GM13976 (cell line): ENCODE measurements at regions not wholly inside any gene's neighbourhood (a gene's known extent, or its start where the extent isn't known, plus 50 kb on each side); places are given as distances from the start of the nearest gene placed in this dataset.

Source experiments
- DNase-seq: peaks from one replicate; pipeline ENCODE4 v3.0.0; 2012; ENCODE audit warnings: low spot score
- CTCF ChIP-seq: IDR thresholded peaks from 2 replicates; pipeline ENCODE4 v1.5.1; 2012; ENCODE audit warnings: borderline replicate concordance, mild to moderate bottlenecking; ENCODE audit not compliant: insufficient read depth; ENCODE audit errors: extremely low read depth, missing control alignments, control extremely low read depth
- in situ Hi-C: fragments of 300-500 bp; cut with MboI; formaldehyde crosslinking; loops from one replicate; pipeline ENCODE4 v1.12.0; 2022; ENCODE audit warnings: low sequenced_read_pairs, mixed read lengths, inconsistent platforms; ENCODE audit not compliant: unreplicated experiment

DNA sequence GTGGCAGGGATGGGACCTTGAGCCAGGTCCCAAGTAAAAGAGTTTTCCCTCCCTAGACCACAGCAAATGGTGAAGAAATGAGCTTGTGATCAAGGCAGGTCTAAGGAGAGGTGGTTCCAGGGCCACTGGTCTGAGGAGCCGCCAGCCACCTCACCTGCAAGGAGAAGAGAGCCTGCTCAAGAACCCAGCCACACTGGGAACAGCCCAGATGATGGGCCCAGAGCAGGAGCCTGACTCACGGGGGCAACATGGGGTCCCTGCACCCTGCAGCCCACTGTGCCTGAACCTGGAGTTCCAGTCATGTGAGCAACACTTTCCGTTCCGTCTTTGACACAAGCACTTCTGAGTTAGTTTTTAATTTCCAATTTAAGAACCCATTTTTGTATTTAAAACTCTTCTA, 204.5 kb upstream of the CDH4 start:
- no peak for DNase-seq
- in situ Hi-C loops = no loop called here

GRCh38 chr20:61048302-61048701, 203.8 kb upstream of the CDH4 start:
- DNase-seq = no peak
- TF ChIP-seq CTCF = no peak
- in situ Hi-C loops = no loop called here

More for the DNA sequence above, 204.5 kb upstream of the CDH4 start:
- no peak for TF ChIP-seq CTCF

GRCh38 chr20:61049684-61050083, 202.4 kb upstream of the CDH4 start:
- in situ Hi-C loops = no loop called here
- no peak for TF ChIP-seq CTCF

DNA sequence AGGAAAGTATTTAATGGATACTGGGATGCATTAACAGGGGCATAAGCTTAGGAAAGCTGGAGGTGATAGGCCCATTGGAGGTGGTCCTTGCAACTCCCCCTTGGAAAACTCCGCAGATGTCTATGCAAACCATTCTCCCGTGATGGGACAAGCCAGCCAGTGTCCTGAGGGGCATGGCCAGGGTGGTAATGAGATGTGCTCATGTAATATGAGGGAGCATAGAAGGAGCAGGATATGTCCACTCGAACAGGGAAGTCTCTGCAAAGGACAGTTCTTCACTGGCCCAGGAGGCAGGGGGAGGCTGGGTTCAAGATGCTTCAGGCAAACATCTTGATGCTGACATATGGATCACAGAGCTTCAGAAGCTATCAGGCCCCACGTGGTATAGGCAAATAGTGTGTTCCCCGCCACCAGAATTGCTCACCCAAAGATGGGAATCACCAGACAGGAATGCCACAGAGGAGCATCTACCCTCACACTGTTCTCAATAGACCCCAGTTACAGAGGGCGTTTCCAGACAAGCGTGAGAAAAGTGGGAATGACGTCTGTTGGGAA, 201.6 kb upstream of the CDH4 start:
- DNase-seq = no peak
- in situ Hi-C loops = no loop called here
- TF ChIP-seq CTCF = no peak

More at GRCh38 chr20:61049684-61050083, 202.4 kb upstream of the CDH4 start:
- DNase-seq = no peak

DNA sequence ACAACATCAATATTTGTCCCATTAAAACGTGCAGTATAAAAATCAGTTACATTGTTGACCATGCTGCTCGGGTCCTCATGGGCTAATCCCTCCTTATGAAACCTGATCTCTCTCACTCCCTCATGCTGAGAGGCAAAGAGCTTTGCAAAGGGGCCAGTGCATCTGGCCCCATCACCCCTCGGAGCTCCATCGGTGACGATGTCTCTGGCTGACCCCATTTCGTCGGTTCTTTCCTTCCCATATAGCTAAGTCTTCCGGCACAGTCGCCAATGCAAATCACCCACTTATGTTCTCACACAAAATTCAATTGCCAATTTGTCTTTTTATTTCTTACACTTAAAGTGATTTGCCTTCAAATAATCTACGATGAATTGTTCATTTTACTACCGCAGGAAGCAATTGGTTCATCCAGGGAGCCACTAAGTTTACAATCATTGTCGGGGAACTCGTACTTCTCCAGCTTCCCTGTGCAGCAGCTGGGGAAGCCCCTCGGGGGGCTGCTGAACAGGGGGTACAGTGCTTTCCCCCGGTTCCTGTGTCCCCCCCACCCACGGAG, 199.8 kb upstream of the CDH4 start:
- in situ Hi-C loops = no loop called here
- DNase-seq = no peak
- no peak for TF ChIP-seq CTCF

- no peak for DNase-seq
- TF ChIP-seq CTCF = no peak
- in situ Hi-C loops = no loop called here
Observed at GRCh38 chr20:61052776-61053442, 199.2 kb upstream of the CDH4 start.
